ENCODE measurements at regions not wholly inside any gene's neighbourhood (a gene's known extent, or its start where the extent isn't known, plus 50 kb on each side); places are given as distances from the start of the nearest gene placed in this dataset.

DNA sequence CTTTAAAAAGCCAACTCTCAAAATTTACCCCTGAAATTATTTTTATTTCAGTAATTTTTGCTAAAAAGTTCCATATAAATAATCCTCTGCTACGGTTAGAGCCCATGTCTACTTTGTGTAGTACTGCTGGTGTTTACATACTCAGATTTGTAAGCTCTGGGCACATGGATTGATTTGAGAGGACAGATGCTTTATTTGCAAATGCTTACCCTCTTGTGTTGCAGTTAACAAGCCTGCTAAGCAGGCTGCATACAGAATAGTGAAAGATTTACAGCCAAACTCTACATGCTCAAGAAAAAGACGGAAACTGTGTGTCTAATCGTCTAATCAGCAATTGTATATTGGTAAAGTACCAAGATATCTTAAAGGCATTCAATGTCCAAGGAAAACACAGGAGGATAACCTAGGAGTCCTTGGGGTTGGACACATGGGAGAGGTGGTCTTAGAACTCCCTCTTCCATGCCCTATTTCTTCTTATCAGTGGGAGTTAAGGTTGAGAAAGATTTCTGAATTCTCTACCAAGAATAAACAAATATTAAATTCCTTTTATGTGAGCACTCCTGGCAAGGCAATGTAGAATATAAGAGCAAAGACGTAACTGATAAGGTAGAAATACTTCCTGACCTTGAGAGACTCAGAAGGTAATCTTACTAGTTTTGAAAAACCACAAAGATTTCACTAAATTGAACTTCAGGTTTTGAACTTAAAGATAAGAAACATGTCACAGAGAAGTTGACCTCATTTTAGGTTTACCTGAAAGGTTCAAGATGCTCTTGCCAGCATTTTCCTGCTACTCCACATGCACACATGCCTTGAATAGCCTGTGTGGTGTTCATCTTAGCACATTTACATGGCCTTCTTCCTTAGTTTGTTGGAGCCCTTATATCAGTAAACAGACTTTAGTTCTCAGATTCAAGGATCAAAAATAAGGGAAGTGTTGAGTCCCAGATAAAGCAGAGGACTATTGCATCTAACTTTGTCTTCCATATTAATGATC is 1216.5 kb downstream of the SORCS3 start:
- TF ChIP-seq, protein P1, sequence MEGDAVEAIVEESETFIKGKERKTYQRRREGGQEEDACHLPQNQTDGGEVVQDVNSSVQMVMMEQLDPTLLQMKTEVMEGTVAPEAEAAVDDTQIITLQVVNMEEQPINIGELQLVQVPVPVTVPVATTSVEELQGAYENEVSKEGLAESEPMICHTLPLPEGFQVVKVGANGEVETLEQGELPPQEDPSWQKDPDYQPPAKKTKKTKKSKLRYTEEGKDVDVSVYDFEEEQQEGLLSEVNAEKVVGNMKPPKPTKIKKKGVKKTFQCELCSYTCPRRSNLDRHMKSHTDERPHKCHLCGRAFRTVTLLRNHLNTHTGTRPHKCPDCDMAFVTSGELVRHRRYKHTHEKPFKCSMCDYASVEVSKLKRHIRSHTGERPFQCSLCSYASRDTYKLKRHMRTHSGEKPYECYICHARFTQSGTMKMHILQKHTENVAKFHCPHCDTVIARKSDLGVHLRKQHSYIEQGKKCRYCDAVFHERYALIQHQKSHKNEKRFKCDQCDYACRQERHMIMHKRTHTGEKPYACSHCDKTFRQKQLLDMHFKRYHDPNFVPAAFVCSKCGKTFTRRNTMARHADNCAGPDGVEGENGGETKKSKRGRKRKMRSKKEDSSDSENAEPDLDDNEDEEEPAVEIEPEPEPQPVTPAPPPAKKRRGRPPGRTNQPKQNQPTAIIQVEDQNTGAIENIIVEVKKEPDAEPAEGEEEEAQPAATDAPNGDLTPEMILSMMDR (IDR thresholded peaks at IDR 0.05; ENCODE audit: low read length), result no peak
- TF ChIP-seq EZH2 (optimal IDR thresholded peaks at IDR 0.05; ENCODE audit: low read depth, low read length), result no peak

Measured in MM.1S (cell line).